ENCODE measurements at regions not wholly inside any gene's neighbourhood (a gene's known extent, or its start where the extent isn't known, plus 50 kb on each side); places are given as distances from the start of the nearest gene placed in this dataset.

DNA sequence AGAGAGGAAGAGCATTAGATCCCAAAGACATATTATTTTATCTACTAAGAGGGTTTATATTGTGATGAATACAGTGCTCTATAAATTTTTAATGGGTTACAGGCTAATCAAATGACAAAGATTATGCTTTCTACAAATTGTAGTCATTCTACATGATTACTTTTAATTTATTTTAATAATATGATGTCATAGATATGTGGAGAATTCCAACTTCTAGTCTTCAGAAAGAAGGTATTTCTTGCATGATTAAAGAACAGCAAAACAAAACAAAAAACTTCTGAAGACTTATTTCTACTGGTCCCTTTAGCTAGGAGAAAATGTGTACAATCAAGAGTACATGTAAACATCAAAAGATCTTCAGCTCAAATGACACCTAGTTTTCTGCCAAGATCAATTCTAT, 71.5 kb upstream of the FOXG1 start:
- no peaks in the 10 kb centered on the region for H3K36me3 Mint-ChIP-seq (ENCODE audit: low read depth)
- no peak overlapping the region for H3K4me3 Mint-ChIP-seq
- H3K4me1 Mint-ChIP-seq (ENCODE audit: low read depth): no peaks in the 10 kb centered on the region
- no peak overlapping the region for H3K27ac Mint-ChIP-seq
- peaks cover 18% of the 10 kb centered on the region for H3K9me3 Mint-ChIP-seq
- no peaks in the 10 kb centered on the region for H3K27me3 Mint-ChIP-seq
- DNase-seq: no peak

- no peaks in the 10 kb centered on the region for H3K36me3 Mint-ChIP-seq (ENCODE audit: low read depth)
- H3K4me1 Mint-ChIP-seq (ENCODE audit: low read depth): no peaks in the 10 kb centered on the region
- H3K27ac Mint-ChIP-seq: no peak overlapping the region
- DNase-seq: no peak
- no peak overlapping the region for H3K4me3 Mint-ChIP-seq
- H3K27me3 Mint-ChIP-seq: no peaks in the 10 kb centered on the region
- peaks cover 20% of the 10 kb centered on the region for H3K9me3 Mint-ChIP-seq
These were observed 64.9 kb upstream of the FOXG1 start for GRCh38 chr14:28701733-28702132.

DNA sequence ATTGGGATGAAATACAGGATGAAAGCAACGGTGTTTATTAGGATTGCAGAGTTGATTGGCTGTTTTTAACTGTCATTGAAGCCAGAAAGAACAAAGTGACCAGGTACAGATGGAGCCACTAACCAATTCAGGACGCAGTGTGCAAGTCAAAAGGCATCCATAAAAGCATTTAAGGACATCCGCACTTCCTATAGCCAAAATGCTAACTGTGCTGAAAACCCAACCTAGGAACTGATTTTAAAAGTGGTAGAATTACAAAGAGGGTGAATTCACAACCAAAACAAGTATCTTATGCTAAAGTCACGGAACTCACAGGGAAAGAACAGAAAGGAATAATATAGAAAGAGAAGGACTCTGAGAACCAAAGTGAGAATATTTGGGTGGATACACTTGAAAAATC, 63.1 kb upstream of the FOXG1 start:
- no peaks in the 10 kb centered on the region for H3K36me3 Mint-ChIP-seq (ENCODE audit: low read depth)

DNA sequence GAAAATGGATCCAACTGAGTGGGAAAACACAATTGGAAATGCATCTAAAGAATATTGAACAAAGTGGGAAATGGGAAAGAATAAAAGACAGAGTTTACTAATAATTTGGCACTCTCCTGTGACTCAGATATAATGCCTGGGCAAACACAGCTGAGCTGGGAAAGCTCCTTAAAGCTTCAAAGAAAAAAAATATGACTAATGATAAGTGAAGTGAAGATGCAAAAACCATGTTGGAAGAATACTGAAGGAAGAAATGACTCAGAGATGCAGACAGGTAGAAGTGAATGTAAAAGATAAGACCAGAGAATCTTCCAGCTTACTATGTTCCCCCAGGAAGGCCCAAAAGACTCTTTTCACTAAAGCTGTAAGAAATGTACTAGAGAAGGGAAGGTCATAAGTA, 62.4 kb upstream of the FOXG1 start:
- no peak overlapping the region for H3K4me3 Mint-ChIP-seq
- H3K27ac Mint-ChIP-seq: no peak overlapping the region
- no peaks in the 10 kb centered on the region for H3K27me3 Mint-ChIP-seq
- DNase-seq: no peak
- no peaks in the 10 kb centered on the region for H3K4me1 Mint-ChIP-seq (ENCODE audit: low read depth)
- peaks cover 22% of the 10 kb centered on the region for H3K9me3 Mint-ChIP-seq
- H3K36me3 Mint-ChIP-seq (ENCODE audit: low read depth): no peaks in the 10 kb centered on the region

More for the DNA sequence above, 63.1 kb upstream of the FOXG1 start:
- no peak overlapping the region for H3K4me3 Mint-ChIP-seq
- no peaks in the 10 kb centered on the region for H3K4me1 Mint-ChIP-seq (ENCODE audit: low read depth)
- DNase-seq: no peak
- peaks cover 22% of the 10 kb centered on the region for H3K9me3 Mint-ChIP-seq
- H3K27me3 Mint-ChIP-seq: no peaks in the 10 kb centered on the region
- H3K27ac Mint-ChIP-seq: no peak overlapping the region

- no peaks in the 10 kb centered on the region for H3K27me3 Mint-ChIP-seq
- no peak overlapping the region for H3K27ac Mint-ChIP-seq
- H3K4me1 Mint-ChIP-seq (ENCODE audit: low read depth): no peaks in the 10 kb centered on the region
- H3K9me3 Mint-ChIP-seq: peaks cover 25% of the 10 kb centered on the region
- H3K4me3 Mint-ChIP-seq: no peak overlapping the region
- H3K36me3 Mint-ChIP-seq (ENCODE audit: low read depth): no peaks in the 10 kb centered on the region
- DNase-seq: no peak
These were observed 58.8 kb upstream of the FOXG1 start for GRCh38 chr14:28707814-28708213.

GRCh38 chr14:28709571-28710305, 56.8 kb upstream of the FOXG1 start:
- H3K27ac Mint-ChIP-seq: no peak overlapping the region
- peaks cover 11% of the 10 kb centered on the region for H3K9me3 Mint-ChIP-seq
- H3K36me3 Mint-ChIP-seq (ENCODE audit: low read depth): no peaks in the 10 kb centered on the region
- no peak for DNase-seq
- no peak overlapping the region for H3K4me3 Mint-ChIP-seq
- H3K4me1 Mint-ChIP-seq (ENCODE audit: low read depth): no peaks in the 10 kb centered on the region
- no peaks in the 10 kb centered on the region for H3K27me3 Mint-ChIP-seq

All from activated T-cell treated with anti-CD3 and anti-CD28 coated beads, Interleukin-2, amount 50 U/mL, for 24 hours (primary cell).